ENCODE measurements at regions not wholly inside any gene's neighbourhood (a gene's known extent, or its start where the extent isn't known, plus 50 kb on each side); places are given as distances from the start of the nearest gene placed in this dataset. TPM values are rescaled to one million over a fixed set of nuclear protein-coding genes. Genes with fewer than 3 reads are reported as not detected.

Small RNA genes lying in the stretch of these regions (microRNA-seq; reads per million reads assigned to microRNA genes)
- gene MIR4436B2 (ENCODE audit: borderline microRNAs expressed, borderline replicate concordance) = not detected

Small RNA genes lying in the stretch of these regions (small RNA-seq; reads per million reads assigned to genes)
- not detected for gene MIR4436B2
